IMR-90 (cell line): ENCODE measurements at regions not wholly inside any gene's neighbourhood (a gene's known extent, or its start where the extent isn't known, plus 50 kb on each side); places are given as distances from the start of the nearest gene placed in this dataset.

Experiments used
- ATAC-seq: fragments of 200-7000 bp; cut with Tn5 transposase; 2 replicates; pipeline ENCODE4 v1.9.1; 2020; ENCODE audit warnings: low read depth, mild to moderate bottlenecking, moderate library complexity
- BruUV-seq: library from RNA; stranded (reverse); fragments of 400-500 nt; replicated peaks from 2 replicates; lab custom pipeline; 2021; lab: Mats Ljungman, UMichigan
- CTCF ChIA-PET: fragments of 300-600 bp; formaldehyde crosslinking; extraction: SDS; loops from one replicate; lab custom pipeline; 2021; ENCODE audit warnings: antibody characterized with exemption; lab: Yijun Ruan, JAX
- POLR2A ChIA-PET: fragments of 300-600 bp; sonication (Branson Sonifier 250); formaldehyde crosslinking; loops from one replicate; lab custom pipeline; 2022; ENCODE audit warnings: antibody characterized with exemption; ENCODE audit not compliant: unreplicated experiment; lab: Charles Lee
- DNase-seq: peaks from one replicate; pipeline ENCODE4 v3.0.0; 2013
- H2AFZ ChIP-seq: replicated peaks from 2 replicates; pipeline ENCODE3; 2013; ENCODE audit warnings: low read length, mild to moderate bottlenecking; ENCODE audit not compliant: poor library complexity
- H2AK5ac ChIP-seq: 2 replicates; pipeline ENCODE4 v1.6.1; 2013; ENCODE audit warnings: low read depth, low read length, inconsistent platforms
- H2AK9ac ChIP-seq: replicated peaks from 2 replicates; pipeline ENCODE3; 2013; ENCODE audit warnings: mild to moderate bottlenecking, low read depth, low read length, moderate library complexity; ENCODE audit not compliant: poor library complexity
- H2BK120ac ChIP-seq: 2 replicates; pipeline ENCODE4 v1.6.1; 2013; ENCODE audit warnings: low read depth, low read length, inconsistent platforms
- H2BK15ac ChIP-seq: 3 replicates; pipeline ENCODE4 v1.6.1; 2013; ENCODE audit warnings: low read depth, low read length, inconsistent platforms
- H2BK20ac ChIP-seq: 2 replicates; pipeline ENCODE4 v1.6.1; 2013; ENCODE audit warnings: low read depth, mild to moderate bottlenecking, inconsistent platforms, low read length, moderate library complexity
- H2BK5ac ChIP-seq: 2 replicates; pipeline ENCODE4 v1.6.1; 2013; ENCODE audit warnings: mild to moderate bottlenecking, low read depth, low read length, inconsistent platforms; ENCODE audit not compliant: poor library complexity, severe bottlenecking
- H3K14ac ChIP-seq: replicated peaks from 2 replicates; pipeline ENCODE4 v1.6.1; 2013; ENCODE audit warnings: low read depth, low read length, inconsistent platforms
- H3K18ac ChIP-seq: 2 replicates; pipeline ENCODE4 v1.6.1; 2013; ENCODE audit warnings: low read depth, low read length, control low read depth
- H3K23ac ChIP-seq: 2 replicates; pipeline ENCODE4 v1.6.1; 2013; ENCODE audit warnings: low read depth, low read length, inconsistent platforms
- H3K27ac ChIP-seq: 2 replicates; pipeline ENCODE4 v1.5.1; 2013; ENCODE audit warnings: mild to moderate bottlenecking, control low read depth, low read length; ENCODE audit not compliant: insufficient read depth
- H3K27me3 ChIP-seq: 2 replicates; pipeline ENCODE4 v1.6.1; 2013; ENCODE audit warnings: low read length; ENCODE audit not compliant: control insufficient read depth, insufficient read depth
- H3K36me3 ChIP-seq: 2 replicates; pipeline ENCODE4 v1.6.1; 2013; ENCODE audit warnings: low read length, mixed read lengths; ENCODE audit not compliant: control insufficient read depth, insufficient read depth
- H3K4ac ChIP-seq: 2 replicates; pipeline ENCODE4 v1.6.1; 2013; ENCODE audit warnings: low read depth, low read length, inconsistent platforms
- H3K4me1 ChIP-seq: 2 replicates; pipeline ENCODE4 v1.6.1; 2013; ENCODE audit warnings: low read length, mixed read lengths; ENCODE audit not compliant: control insufficient read depth, insufficient read depth
- H3K4me2 ChIP-seq: 2 replicates; pipeline ENCODE4 v1.6.1; 2013; ENCODE audit warnings: low read depth, mild to moderate bottlenecking, control low read depth, low read length, moderate library complexity
- H3K4me3 ChIP-seq: 2 replicates; pipeline ENCODE4 v1.5.1; 2013; ENCODE audit warnings: low read depth, mild to moderate bottlenecking, control low read depth, low read length, moderate library complexity; ENCODE audit not compliant: insufficient read depth
- H3K56ac ChIP-seq: 2 replicates; pipeline ENCODE4 v1.6.1; 2013; ENCODE audit warnings: low read length, inconsistent platforms; ENCODE audit not compliant: insufficient read depth; ENCODE audit errors: extremely low read depth
- H3K79me1 ChIP-seq, 2 experiments: 2 replicates each; pipeline ENCODE4 v1.6.1; 2013; ENCODE audit warnings: low read length in 2 of 2, inconsistent platforms in 1 of 2, low read depth in 1 of 2
- H3K9ac ChIP-seq: 2 replicates; pipeline ENCODE4 v1.6.1; 2013; ENCODE audit warnings: low read depth, low read length, control low read depth
- H3K9me1 ChIP-seq: 2 replicates; pipeline ENCODE4 v1.6.1; 2013; ENCODE audit warnings: low read length, inconsistent platforms; ENCODE audit not compliant: insufficient read depth
- H3K9me3 ChIP-seq: 2 replicates; pipeline ENCODE4 v1.6.1; 2013; ENCODE audit warnings: low read length; ENCODE audit not compliant: control insufficient read depth, insufficient read depth
- H4K20me1 ChIP-seq: 2 replicates; pipeline ENCODE4 v1.6.1; 2013; ENCODE audit warnings: low read length, inconsistent platforms; ENCODE audit not compliant: insufficient read depth
- H4K5ac ChIP-seq: 2 replicates; pipeline ENCODE4 v1.6.1; 2013; ENCODE audit warnings: mild to moderate bottlenecking, low read depth, low read length, control low read depth
- H4K8ac ChIP-seq, 2 experiments: 2 replicates each; pipeline ENCODE4 v1.6.1; 2013; ENCODE audit warnings: low read depth in 2 of 2, low read length in 2 of 2, control low read depth in 1 of 2, inconsistent platforms in 1 of 2
- H4K91ac ChIP-seq: 2 replicates; pipeline ENCODE4 v1.6.1; 2013; ENCODE audit warnings: low read depth, low read length, inconsistent platforms; ENCODE audit not compliant: insufficient read depth
- BHLHE40 ChIP-seq: fragments of 150-350 bp; IDR thresholded peaks from 2 replicates; pipeline ENCODE4 v1.6.1; 2016; ENCODE audit warnings: mild to moderate bottlenecking, low read depth, low read length
- CEBPB ChIP-seq: IDR thresholded peaks from 2 replicates; pipeline ENCODE4 v1.6.1; 2012; ENCODE audit warnings: low read depth, low read length, improper control_type of control experiment
- CHD1 ChIP-seq: IDR thresholded peaks from 2 replicates; pipeline ENCODE4 v1.6.1; 2012; ENCODE audit warnings: low read depth, low read length, improper control_type of control experiment
- FOS ChIP-seq: fragments of 150-350 bp; IDR thresholded peaks from 2 replicates; pipeline ENCODE4 v1.6.1; 2016; ENCODE audit warnings: low read depth, low read length
- MAFK ChIP-seq: IDR thresholded peaks from 2 replicates; pipeline ENCODE4 v1.6.1; 2012; ENCODE audit warnings: low read depth, low read length, improper control_type of control experiment
- MAZ ChIP-seq: IDR thresholded peaks from 2 replicates; pipeline ENCODE4 v1.6.1; 2012; ENCODE audit warnings: low read depth, mild to moderate bottlenecking, low read length, improper control_type of control experiment, moderate library complexity, borderline replicate concordance
- MXI1 ChIP-seq: IDR thresholded peaks from 2 replicates; pipeline ENCODE4 v1.6.1; 2012; ENCODE audit warnings: low read depth, mild to moderate bottlenecking, low read length, moderate library complexity, borderline replicate concordance
- NFE2L2 ChIP-seq: fragments of 150-350 bp; IDR thresholded peaks from 2 replicates; pipeline ENCODE4 v1.6.1; 2016; ENCODE audit warnings: low read depth, mild to moderate bottlenecking, low read length
- POLR2A ChIP-seq: IDR thresholded peaks from 2 replicates; pipeline ENCODE4 v1.6.1; 2012; ENCODE audit warnings: mild to moderate bottlenecking, low read depth, low read length
- RAD21 ChIP-seq: IDR thresholded peaks from 2 replicates; pipeline ENCODE4 v1.6.1; 2012; ENCODE audit warnings: low read length, improper control_type of control experiment
- RCOR1 ChIP-seq: IDR thresholded peaks from 2 replicates; pipeline ENCODE4 v1.6.1; 2012; ENCODE audit warnings: mild to moderate bottlenecking, low read length, improper control_type of control experiment; ENCODE audit not compliant: insufficient replicate concordance
- RFX5 ChIP-seq: IDR thresholded peaks from 2 replicates; pipeline ENCODE4 v1.8.0; 2012; ENCODE audit warnings: low read depth, mild to moderate bottlenecking, low read length, moderate library complexity
- SMC3 ChIP-seq: fragments of 150-350 bp; IDR thresholded peaks from 2 replicates; pipeline ENCODE4 v1.6.1; 2016; ENCODE audit warnings: low read depth, mild to moderate bottlenecking, antibody characterized with exemption, low read length, moderate library complexity
- WGBS, 2 experiments: methylation state at CpG; one replicate each; pipeline versions ENCODE4 v1.1.5 to v1.1.7; 2013; ENCODE audit warnings: missing lambda C conversion rate in 2 of 2; ENCODE audit not compliant: insufficient read length in 1 of 2; ENCODE audit errors: extremely low coverage in 2 of 2; 5-methylcytosine and 5-hydroxymethylcytosine counted together
- dilution Hi-C: fragments of 300-500 bp; cut with HindIII; formaldehyde crosslinking; loops from one replicate; pipeline ENCODE4 v1.14.3; 2018; ENCODE audit warnings: low sequenced_read_pairs; ENCODE audit not compliant: unreplicated experiment
- in situ Hi-C: fragments of 300-500 bp; cut with MboI; formaldehyde crosslinking; loops from 3 replicates; pipeline ENCODE4 v1.14.3; 2019; ENCODE audit warnings: low sequenced_read_pairs, inconsistent platforms, mixed read lengths
- intact Hi-C: fragments of 100-400 bp; cut with micrococcal nuclease; formaldehyde crosslinking; loops from 2 replicates; pipeline ENCODE4 v1.10.0; 2022
- TF ChIP-seq, protein P1 (sequence below): fragments of 150-350 bp; IDR thresholded peaks from 2 replicates; pipeline ENCODE4 v1.6.1; 2016; ENCODE audit warnings: low read depth, mild to moderate bottlenecking, low read length, moderate library complexity, borderline replicate concordance
- TF ChIP-seq, protein P2 (sequence below): fragments of 150-350 bp; IDR thresholded peaks from 2 replicates; pipeline ENCODE4 v1.6.1; 2017; ENCODE audit warnings: mild to moderate bottlenecking, antibody characterized with exemption, low read length, low read depth
- TF ChIP-seq, protein P3 (sequence below): conservative IDR thresholded peaks from 2 replicates; pipeline ENCODE4 v1.5.1; 2012; ENCODE audit warnings: mild to moderate bottlenecking, low read depth, low read length, improper control_type of control experiment

DNA sequence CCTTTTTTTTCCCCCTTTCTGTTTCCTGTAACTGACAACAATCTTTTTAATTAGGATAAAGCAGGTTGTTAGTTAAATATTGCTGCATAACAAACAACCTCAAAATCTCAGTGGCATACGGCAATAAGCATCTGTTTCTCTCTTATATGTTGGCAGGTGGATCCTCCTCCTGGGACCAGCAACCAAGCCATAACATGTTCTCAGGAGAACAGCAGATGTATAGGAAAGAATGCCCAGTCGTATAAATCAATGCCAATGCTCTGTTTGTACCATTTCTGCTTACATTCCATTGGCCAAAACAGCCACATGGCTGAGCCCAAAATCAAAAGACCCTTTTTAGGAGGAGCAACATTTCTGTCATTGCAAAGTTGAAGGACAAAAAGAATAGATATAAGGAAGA, 445.7 kb downstream of the AASDHPPT start:
- Histone ChIP-seq H3K4ac (no peak overlapping the region), H2AFZ (no peak overlapping the region), H4K5ac (no peak overlapping the region), H2BK120ac (no peak overlapping the region), H4K91ac (no peak overlapping the region), H3K56ac (no peak overlapping the region), H3K9me3 (no peaks in the 10 kb centered on the region), H2BK15ac (no peak overlapping the region), H3K9ac (no peak overlapping the region), H4K8ac (no peak overlapping the region), H2BK20ac (no peak overlapping the region), H2AK5ac (no peak overlapping the region), H3K27me3 (no peaks in the 10 kb centered on the region), H3K9me1 (no peaks in the 10 kb centered on the region), H3K18ac (no peak overlapping the region), H3K4me3 (no peak overlapping the region), H3K23ac (no peak overlapping the region), H3K36me3 (no peaks in the 10 kb centered on the region), H4K20me1 (no peaks in the 10 kb centered on the region), H2AK9ac (no peak overlapping the region), H3K14ac (no peak overlapping the region), H3K27ac (no peak overlapping the region), H3K79me1 (no peaks in the 10 kb centered on the region), H3K4me1 (no peaks in the 10 kb centered on the region), H3K4me2 (no peak overlapping the region), H2BK5ac (no peak overlapping the region)
- CTCF ChIA-PET, result interaction anchor here (1.1 kb wide), 1 partner anchor 40 kb away, joined by 3 read pairs; no protein-coding TSS in a partner anchor
- WGBS, 2 experiments, result no CpG with 5 or more reads among the region's 2 CpGs
- no peak for DNase-seq
- in situ Hi-C loops, result no loop called here
- no peak for ATAC-seq
- dilution Hi-C loops, result no loop called here
- TF ChIP-seq, protein P1, sequence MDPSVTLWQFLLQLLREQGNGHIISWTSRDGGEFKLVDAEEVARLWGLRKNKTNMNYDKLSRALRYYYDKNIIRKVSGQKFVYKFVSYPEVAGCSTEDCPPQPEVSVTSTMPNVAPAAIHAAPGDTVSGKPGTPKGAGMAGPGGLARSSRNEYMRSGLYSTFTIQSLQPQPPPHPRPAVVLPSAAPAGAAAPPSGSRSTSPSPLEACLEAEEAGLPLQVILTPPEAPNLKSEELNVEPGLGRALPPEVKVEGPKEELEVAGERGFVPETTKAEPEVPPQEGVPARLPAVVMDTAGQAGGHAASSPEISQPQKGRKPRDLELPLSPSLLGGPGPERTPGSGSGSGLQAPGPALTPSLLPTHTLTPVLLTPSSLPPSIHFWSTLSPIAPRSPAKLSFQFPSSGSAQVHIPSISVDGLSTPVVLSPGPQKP, result no peak
- TF ChIP-seq RAD21 (no peak), CEBPB (no peak), MXI1 (no peak), BHLHE40 (no peak), POLR2A (no peak), NFE2L2 (no peak), SMC3 (no peak), RCOR1 (no peak), MAFK (no peak), CHD1 (no peak), MAZ (no peak), FOS (no peak), RFX5 (no peak)
- TF ChIP-seq, protein P2, sequence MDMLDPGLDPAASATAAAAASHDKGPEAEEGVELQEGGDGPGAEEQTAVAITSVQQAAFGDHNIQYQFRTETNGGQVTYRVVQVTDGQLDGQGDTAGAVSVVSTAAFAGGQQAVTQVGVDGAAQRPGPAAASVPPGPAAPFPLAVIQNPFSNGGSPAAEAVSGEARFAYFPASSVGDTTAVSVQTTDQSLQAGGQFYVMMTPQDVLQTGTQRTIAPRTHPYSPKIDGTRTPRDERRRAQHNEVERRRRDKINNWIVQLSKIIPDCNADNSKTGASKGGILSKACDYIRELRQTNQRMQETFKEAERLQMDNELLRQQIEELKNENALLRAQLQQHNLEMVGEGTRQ, result no peak
- TF ChIP-seq, protein P3, sequence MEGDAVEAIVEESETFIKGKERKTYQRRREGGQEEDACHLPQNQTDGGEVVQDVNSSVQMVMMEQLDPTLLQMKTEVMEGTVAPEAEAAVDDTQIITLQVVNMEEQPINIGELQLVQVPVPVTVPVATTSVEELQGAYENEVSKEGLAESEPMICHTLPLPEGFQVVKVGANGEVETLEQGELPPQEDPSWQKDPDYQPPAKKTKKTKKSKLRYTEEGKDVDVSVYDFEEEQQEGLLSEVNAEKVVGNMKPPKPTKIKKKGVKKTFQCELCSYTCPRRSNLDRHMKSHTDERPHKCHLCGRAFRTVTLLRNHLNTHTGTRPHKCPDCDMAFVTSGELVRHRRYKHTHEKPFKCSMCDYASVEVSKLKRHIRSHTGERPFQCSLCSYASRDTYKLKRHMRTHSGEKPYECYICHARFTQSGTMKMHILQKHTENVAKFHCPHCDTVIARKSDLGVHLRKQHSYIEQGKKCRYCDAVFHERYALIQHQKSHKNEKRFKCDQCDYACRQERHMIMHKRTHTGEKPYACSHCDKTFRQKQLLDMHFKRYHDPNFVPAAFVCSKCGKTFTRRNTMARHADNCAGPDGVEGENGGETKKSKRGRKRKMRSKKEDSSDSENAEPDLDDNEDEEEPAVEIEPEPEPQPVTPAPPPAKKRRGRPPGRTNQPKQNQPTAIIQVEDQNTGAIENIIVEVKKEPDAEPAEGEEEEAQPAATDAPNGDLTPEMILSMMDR, result no peak
- BruUV-seq, result no TSS peak
- intact Hi-C loops, result no loop called here
- POLR2A ChIA-PET, result no interaction called here
